Endothelial cell of umbilical vein (primary cell): ENCODE measurements at regions not wholly inside any gene's neighbourhood (a gene's known extent, or its start where the extent isn't known, plus 50 kb on each side); places are given as distances from the start of the nearest gene placed in this dataset.

Experiments
- BruUV-seq: library from RNA; stranded (reverse); fragments of 400-500 nt; replicated peaks from 2 replicates; lab custom pipeline; 2021; lab: Mats Ljungman, UMichigan
- CTCF ChIA-PET: fragments of 300-600, 350-600 bp; sonication (Branson Sonifier 250); formaldehyde crosslinking; loops from one replicate; lab custom pipeline; 2021; ENCODE audit warnings: antibody characterized with exemption, inconsistent platforms; lab: Charles Lee
- POLR2A ChIA-PET: fragments of 300-600, 350-600 bp; sonication (Branson Sonifier 250); formaldehyde crosslinking; loops from one replicate; lab custom pipeline; 2021; ENCODE audit warnings: antibody characterized with exemption, inconsistent platforms; lab: Charles Lee
- DNase-seq: peaks from one replicate; pipeline ENCODE4 v3.0.0-alpha.2; 2011; ENCODE audit warnings: low read depth, low spot score
- FAIRE-seq: peaks from 2 replicates; lab custom pipeline; 2011; peaks lifted over from hg19 to GRCh38; lab: Jason Lieb, UNC
- H2AFZ ChIP-seq: 2 replicates; pipeline ENCODE4 v1.6.0; 2012; ENCODE audit warnings: low read depth, low read length, control low read depth, inconsistent platforms
- H3K27ac ChIP-seq: 2 replicates; pipeline ENCODE4 v1.5.1; 2011; ENCODE audit warnings: low read depth, mild to moderate bottlenecking, control low read depth, low read length, moderate library complexity; ENCODE audit not compliant: insufficient read depth
- H3K27me3 ChIP-seq, 2 experiments: 2 replicates each; pipeline versions ENCODE4 v1.6.0 to v1.6.1; 2011; ENCODE audit warnings: low read length in 2 of 2, mixed read lengths in 1 of 2; ENCODE audit not compliant: control insufficient read depth in 2 of 2, insufficient read depth in 2 of 2
- H3K36me3 ChIP-seq, 2 experiments: 2 replicates in 1 of 2; 3 replicates in 1 of 2; pipeline ENCODE4 v1.5.1; 2011; ENCODE audit warnings: low read length in 2 of 2, mild to moderate bottlenecking in 1 of 2, moderate library complexity in 1 of 2; ENCODE audit not compliant: control insufficient read depth in 2 of 2, insufficient read depth in 2 of 2; ENCODE audit errors: extremely low read depth in 1 of 2
- H3K4me1 ChIP-seq: 3 replicates; pipeline ENCODE4 v1.5.1; 2011; ENCODE audit warnings: mild to moderate bottlenecking, low read length; ENCODE audit not compliant: control insufficient read depth, insufficient read depth; ENCODE audit errors: extremely low read depth
- H3K4me2 ChIP-seq: 2 replicates; pipeline ENCODE4 v1.6.1; 2011; ENCODE audit warnings: low read length, control low read depth, mixed read lengths; ENCODE audit not compliant: insufficient read depth
- H3K4me3 ChIP-seq, 3 experiments: fragments of 200-600 bp in 1 of 3; sonication (generic), shearing (Covaris generic) in 1 of 3; replicated peaks in 1 of 3; 2 replicates each; pipeline ENCODE4 v1.5.1; 2011 to 2016; ENCODE audit warnings: control low read depth in 3 of 3, low read length in 3 of 3, mild to moderate bottlenecking in 2 of 3, inconsistent platforms in 1 of 3, low read depth in 1 of 3, moderate library complexity in 1 of 3; ENCODE audit not compliant: insufficient read depth in 1 of 3
- H3K79me2 ChIP-seq: 2 replicates; pipeline ENCODE4 v1.6.0; 2012; ENCODE audit warnings: low read length, inconsistent platforms; ENCODE audit not compliant: control insufficient read depth, insufficient read depth
- H3K9ac ChIP-seq: replicated peaks from 2 replicates; pipeline ENCODE3; 2011; ENCODE audit warnings: low read length, control low read depth; ENCODE audit not compliant: insufficient read depth; ENCODE audit errors: extremely low read depth
- H3K9me1 ChIP-seq: replicated peaks from 3 replicates; pipeline ENCODE4 v1.6.0; 2011; ENCODE audit warnings: mild to moderate bottlenecking, low read length; ENCODE audit not compliant: control insufficient read depth, insufficient read depth; ENCODE audit errors: extremely low read depth
- H3K9me3 ChIP-seq: replicated peaks from 2 replicates; pipeline ENCODE4 v1.5.1; 2012; ENCODE audit warnings: low read length, inconsistent platforms; ENCODE audit not compliant: control insufficient read depth, insufficient read depth
- H4K20me1 ChIP-seq: replicated peaks from 2 replicates; pipeline ENCODE3; 2011; ENCODE audit warnings: mild to moderate bottlenecking, low read length; ENCODE audit not compliant: control insufficient read depth, insufficient read depth; ENCODE audit errors: extremely low read depth
- EZH2 ChIP-seq: IDR thresholded peaks from 2 replicates; pipeline ENCODE4 v1.6.1; 2012; ENCODE audit warnings: borderline replicate concordance, low read depth, mild to moderate bottlenecking, moderate library complexity, low read length, inconsistent platforms; ENCODE audit not compliant: severe bottlenecking
- FOS ChIP-seq: IDR thresholded peaks from 2 replicates; pipeline ENCODE4 v1.6.1; 2011; ENCODE audit warnings: mild to moderate bottlenecking, low read length, moderate library complexity, borderline replicate concordance; ENCODE audit not compliant: insufficient read depth
- GATA2 ChIP-seq: IDR thresholded peaks from 2 replicates; pipeline ENCODE4 v1.7.0; 2011; ENCODE audit warnings: low read depth, mild to moderate bottlenecking, moderate library complexity, mixed read lengths, low read length; ENCODE audit not compliant: insufficient read length, insufficient read depth
- JUN ChIP-seq: IDR thresholded peaks from 2 replicates; pipeline ENCODE4 v1.6.1; 2011; ENCODE audit warnings: borderline replicate concordance, low read depth; ENCODE audit not compliant: insufficient read length, insufficient read depth
- MAX ChIP-seq: IDR thresholded peaks from 2 replicates; pipeline ENCODE4 v1.6.1; 2011; ENCODE audit not compliant: insufficient read depth, insufficient read length
- MYC ChIP-seq: IDR thresholded peaks from one replicate; pipeline ENCODE4 v1.6.1; 2011; ENCODE audit warnings: mild to moderate bottlenecking, low read depth, low read length
- POLR2A ChIP-seq: IDR thresholded peaks from 2 replicates; pipeline ENCODE4 v1.6.1; 2012; ENCODE audit warnings: low read depth, mild to moderate bottlenecking, control low read depth, low read length
- POLR2AphosphoS5 ChIP-seq: IDR thresholded peaks from 2 replicates; pipeline ENCODE4 v1.6.1; 2012; ENCODE audit warnings: low read depth, mild to moderate bottlenecking, control low read depth, low read length, moderate library complexity; ENCODE audit not compliant: insufficient read depth
- dilution Hi-C: fragments of 300-500 bp; cut with MboI; formaldehyde crosslinking; loops from one replicate; pipeline ENCODE4 v1.15.0; 2019; ENCODE audit warnings: low sequenced_read_pairs; ENCODE audit not compliant: extremely low pct_ligation_motif_present
- intact Hi-C: fragments of 100-400 bp; cut with micrococcal nuclease; formaldehyde crosslinking; loops from one replicate; pipeline ENCODE4 v1.10.0; 2022

- Histone ChIP-seq H3K4me3 (no peak overlapping the region), H3K9ac (no peak overlapping the region), H3K4me2 (no peak overlapping the region), H3K36me3 (no peaks in the 10 kb centered on the region), H3K79me2 (no peaks in the 10 kb centered on the region), H2AFZ (no peak overlapping the region), H3K27me3 (no peaks in the 10 kb centered on the region), H3K27ac (no peak overlapping the region), H3K9me3 (peaks cover 2% of the 10 kb centered on the region), H3K4me1 (no peaks in the 10 kb centered on the region), H4K20me1 (no peaks in the 10 kb centered on the region), H3K9me1 (no peaks in the 10 kb centered on the region)
- no TSS peak for BruUV-seq
- intact Hi-C loops: no loop called here
- no peak for TF ChIP-seq GATA2
- no peak for TF ChIP-seq MYC
- TF ChIP-seq POLR2AphosphoS5: no peak
- TF ChIP-seq POLR2A: no peak
- no peak for TF ChIP-seq JUN
- no peak for TF ChIP-seq MAX
- TF ChIP-seq EZH2: no peak
- TF ChIP-seq FOS: no peak
- dilution Hi-C loops: no loop called here
- FAIRE-seq: no peak
- CTCF ChIA-PET: no interaction called here
- POLR2A ChIA-PET: no interaction called here
- no peak for DNase-seq
These were observed 200.9 kb upstream of the FSTL5 start for GRCh38 chr4:162364651-162365050.

DNA sequence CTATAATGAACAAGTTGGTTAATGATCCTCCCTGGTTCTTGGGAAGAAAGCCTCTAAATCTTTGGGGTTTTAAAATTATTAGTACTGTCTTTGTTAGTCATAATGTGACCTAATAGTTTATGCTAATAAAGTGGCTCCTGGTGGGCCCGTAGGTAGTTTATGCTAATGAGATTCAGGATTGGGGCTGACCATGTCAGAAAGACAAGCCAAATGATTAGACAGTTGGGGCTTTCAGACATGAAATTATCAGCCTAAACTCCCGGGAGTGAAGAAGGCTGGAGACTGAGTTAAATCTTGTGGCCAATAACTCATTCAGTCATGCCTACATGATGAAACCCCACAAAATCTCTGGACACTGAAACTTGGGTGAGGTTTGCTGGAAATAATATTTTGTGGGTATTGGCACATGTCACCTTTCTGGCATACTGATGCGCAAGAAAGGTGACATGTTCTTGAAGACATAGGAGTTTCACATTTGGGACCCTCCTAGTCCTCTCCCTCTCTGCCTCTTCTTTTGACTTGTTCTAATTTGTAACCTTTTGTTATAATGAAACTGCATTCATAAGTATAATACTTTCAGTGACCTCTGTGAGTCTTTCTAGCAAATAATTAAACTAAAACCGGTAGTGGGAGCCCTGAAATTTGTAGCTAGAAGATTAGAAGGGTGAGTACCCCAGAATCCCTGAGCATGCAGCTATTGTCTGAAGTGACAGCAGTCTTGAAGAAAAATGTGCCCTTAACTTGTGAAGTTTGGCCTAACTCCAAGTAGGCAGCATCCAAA is 196.8 kb upstream of the FSTL5 start:
- no TSS peak for BruUV-seq

More for the DNA sequence above, 196.8 kb upstream of the FSTL5 start:
- H3K36me3 ChIP-seq: no peaks in the 10 kb centered on the region
- H3K9me3 ChIP-seq: peaks cover 2% of the 10 kb centered on the region
- no peak overlapping the region for H3K9ac ChIP-seq
- H3K9me1 ChIP-seq: no peaks in the 10 kb centered on the region
- H4K20me1 ChIP-seq: no peaks in the 10 kb centered on the region
- H3K27me3 ChIP-seq: no peaks in the 10 kb centered on the region
- intact Hi-C loops (no loop called here), dilution Hi-C loops (no loop called here)
- no peak overlapping the region for H2AFZ ChIP-seq
- TF ChIP-seq MYC (no peak), JUN (no peak), MAX (no peak), POLR2A (no peak), FOS (no peak), POLR2AphosphoS5 (no peak)
- FAIRE-seq (no peak), DNase-seq (no peak)
- H3K27ac ChIP-seq: no peak overlapping the region
- no peak overlapping the region for H3K4me3 ChIP-seq
- H3K4me2 ChIP-seq: no peak overlapping the region
- no peaks in the 10 kb centered on the region for H3K4me1 ChIP-seq
- ChIA-PET POLR2A (no interaction called here), CTCF (no interaction called here)
- no peaks in the 10 kb centered on the region for H3K79me2 ChIP-seq
